AG04450 (cell line): ENCODE measurements at regions not wholly inside any gene's neighbourhood (a gene's known extent, or its start where the extent isn't known, plus 50 kb on each side); places are given as distances from the start of the nearest gene placed in this dataset.

Experiments used
- CTCF ChIA-PET: fragments of 300-600, 350-600 bp; formaldehyde crosslinking; extraction: SDS; loops from one replicate; lab custom pipeline; 2022; ENCODE audit warnings: antibody characterized with exemption, inconsistent platforms; lab: Charles Lee
- POLR2A ChIA-PET: fragments of 350-600 bp; formaldehyde crosslinking; extraction: SDS; loops from one replicate; lab custom pipeline; 2021; ENCODE audit warnings: antibody characterized with exemption, inconsistent platforms; lab: Yijun Ruan, JAX
- DNase-seq: peaks from one replicate; pipeline ENCODE4 v3.0.0-alpha.2; 2011; ENCODE audit warnings: low read depth, low spot score
- H3K27ac ChIP-seq: one replicate; pipeline ENCODE4 v1.5.1; 2012; ENCODE audit warnings: low read depth, low read length, control low read depth
- H3K27me3 ChIP-seq: one replicate; pipeline ENCODE4 v1.6.0; 2012; ENCODE audit warnings: low read length; ENCODE audit not compliant: control insufficient read depth, insufficient read depth
- H3K4me3 ChIP-seq: 2 replicates; pipeline ENCODE4 v1.5.1; 2011; ENCODE audit warnings: mild to moderate bottlenecking, low read depth, low read length, control low read depth
- H3K9me3 ChIP-seq: 2 replicates; pipeline ENCODE4 v1.5.1; 2012; ENCODE audit warnings: low read length; ENCODE audit not compliant: control insufficient read depth, insufficient read depth
- TF ChIP-seq, protein P1 (sequence below): IDR thresholded peaks from 2 replicates; pipeline ENCODE4 v1.5.1; 2011; ENCODE audit warnings: low read depth, low read length, control low read depth, inconsistent platforms

DNA sequence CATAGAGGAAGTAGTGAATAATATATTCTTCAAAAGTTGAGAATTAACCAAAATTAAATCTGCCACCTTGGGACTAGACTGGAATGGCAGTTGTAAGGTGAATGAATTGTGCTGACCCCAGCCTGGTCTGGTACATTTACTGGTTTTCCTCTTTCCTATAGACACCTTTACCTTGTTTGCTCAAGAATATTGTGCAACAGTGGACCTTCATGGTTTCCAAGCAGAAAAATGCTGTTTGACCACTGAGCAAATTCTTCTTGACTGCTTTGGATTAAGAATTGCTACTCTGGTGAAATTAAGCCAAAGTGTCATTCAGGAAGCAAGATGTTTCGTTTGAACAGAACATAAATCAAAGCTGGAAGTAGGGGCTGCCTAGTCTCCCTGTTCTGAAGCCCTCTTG, 156.6 kb upstream of the TAB2 start:
- ChIA-PET CTCF (no interaction called here), POLR2A (no interaction called here)
- no peak for DNase-seq
- TF ChIP-seq, protein P1, sequence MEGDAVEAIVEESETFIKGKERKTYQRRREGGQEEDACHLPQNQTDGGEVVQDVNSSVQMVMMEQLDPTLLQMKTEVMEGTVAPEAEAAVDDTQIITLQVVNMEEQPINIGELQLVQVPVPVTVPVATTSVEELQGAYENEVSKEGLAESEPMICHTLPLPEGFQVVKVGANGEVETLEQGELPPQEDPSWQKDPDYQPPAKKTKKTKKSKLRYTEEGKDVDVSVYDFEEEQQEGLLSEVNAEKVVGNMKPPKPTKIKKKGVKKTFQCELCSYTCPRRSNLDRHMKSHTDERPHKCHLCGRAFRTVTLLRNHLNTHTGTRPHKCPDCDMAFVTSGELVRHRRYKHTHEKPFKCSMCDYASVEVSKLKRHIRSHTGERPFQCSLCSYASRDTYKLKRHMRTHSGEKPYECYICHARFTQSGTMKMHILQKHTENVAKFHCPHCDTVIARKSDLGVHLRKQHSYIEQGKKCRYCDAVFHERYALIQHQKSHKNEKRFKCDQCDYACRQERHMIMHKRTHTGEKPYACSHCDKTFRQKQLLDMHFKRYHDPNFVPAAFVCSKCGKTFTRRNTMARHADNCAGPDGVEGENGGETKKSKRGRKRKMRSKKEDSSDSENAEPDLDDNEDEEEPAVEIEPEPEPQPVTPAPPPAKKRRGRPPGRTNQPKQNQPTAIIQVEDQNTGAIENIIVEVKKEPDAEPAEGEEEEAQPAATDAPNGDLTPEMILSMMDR = no peak
- no peak overlapping the region for H3K27ac ChIP-seq
- no peak overlapping the region for H3K4me3 ChIP-seq
- peaks cover 5% of the 10 kb centered on the region for H3K27me3 ChIP-seq
- no peaks in the 10 kb centered on the region for H3K9me3 ChIP-seq

DNA sequence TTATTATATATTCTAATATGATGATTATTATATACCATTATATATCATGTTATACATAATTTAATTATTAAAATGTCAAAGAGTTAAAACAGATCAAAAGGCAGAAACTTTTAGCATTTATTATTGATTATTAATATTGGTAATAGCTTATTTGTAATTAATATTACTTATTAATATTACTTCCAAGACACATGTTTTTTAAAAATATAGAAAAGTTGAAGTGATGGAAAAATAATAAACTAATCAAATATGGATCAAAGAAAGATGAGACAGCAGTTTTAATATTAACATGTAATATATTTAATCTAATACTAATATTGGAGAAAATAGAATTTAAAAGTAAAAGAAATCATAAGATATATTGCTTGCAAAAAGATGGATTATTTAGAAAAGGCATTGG, 154.6 kb upstream of the TAB2 start:
- DNase-seq = no peak
- Histone ChIP-seq H3K27me3 (peaks cover 5% of the 10 kb centered on the region), H3K27ac (no peak overlapping the region), H3K4me3 (no peak overlapping the region), H3K9me3 (no peaks in the 10 kb centered on the region)
- CTCF ChIA-PET = no interaction called here
- TF ChIP-seq, protein P1 = no peak
- POLR2A ChIA-PET = no interaction called here

DNA sequence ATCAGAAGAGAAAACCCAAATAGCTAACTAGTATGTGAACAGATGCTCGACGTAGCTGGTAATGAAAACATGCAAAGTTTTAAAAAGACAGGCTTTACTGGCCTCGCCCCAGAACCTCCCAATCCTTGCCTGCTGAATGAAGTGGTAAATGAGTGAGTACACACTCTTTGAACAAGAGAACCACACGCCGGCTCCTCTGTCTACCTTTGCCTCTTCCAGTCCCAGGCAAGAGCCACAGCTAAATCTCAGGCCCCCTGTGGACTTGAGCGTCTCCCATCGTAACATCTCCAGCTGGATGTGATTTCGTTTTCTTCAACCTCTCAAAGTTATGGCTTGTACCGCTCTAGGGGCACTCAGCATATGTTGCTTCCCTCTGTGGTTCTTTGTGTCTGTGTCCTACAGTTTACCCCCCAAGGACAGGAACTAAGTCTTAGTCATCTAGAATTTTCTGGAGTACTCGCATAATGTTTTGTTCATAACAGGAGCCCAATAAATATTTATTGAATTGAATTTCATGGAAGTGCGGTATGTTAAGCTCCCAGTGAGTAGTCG, 153.2 kb upstream of the TAB2 start:
- H3K27me3 ChIP-seq = peaks cover 5% of the 10 kb centered on the region
- TF ChIP-seq, protein P1 = no peak
- CTCF ChIA-PET = interaction anchor here (0.6 kb wide), 2 partner anchors 308 to 382 kb away, joined by 3 read pairs; partner anchors contain the start of gene PPIL4
- no peak overlapping the region for H3K27ac ChIP-seq
- POLR2A ChIA-PET = no interaction called here
- no peak for DNase-seq
- no peaks in the 10 kb centered on the region for H3K9me3 ChIP-seq
- no peak overlapping the region for H3K4me3 ChIP-seq

DNA sequence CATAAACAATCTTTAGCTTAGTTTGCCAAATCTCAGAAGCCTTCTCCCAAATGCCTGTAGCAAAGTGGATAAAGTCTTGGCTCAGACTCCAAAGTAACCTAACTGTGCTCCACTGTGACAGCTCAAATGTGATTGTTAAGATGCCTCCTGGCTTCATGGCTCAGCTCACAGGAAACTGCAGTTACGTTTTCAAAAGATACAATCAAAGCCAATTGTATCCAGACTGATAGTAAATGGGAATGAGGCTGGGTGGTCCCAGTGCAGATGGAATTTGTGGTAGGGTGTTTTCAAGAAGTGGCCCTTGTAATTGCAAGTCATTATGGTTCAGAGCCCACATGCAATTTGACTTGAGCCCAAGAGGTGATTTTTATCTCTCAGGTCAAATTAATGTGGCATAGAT, 151.2 kb upstream of the TAB2 start:
- Histone ChIP-seq H3K27me3 (peaks cover 15% of the 10 kb centered on the region), H3K4me3 (no peak overlapping the region), H3K27ac (no peak overlapping the region), H3K9me3 (no peaks in the 10 kb centered on the region)
- POLR2A ChIA-PET = no interaction called here
- no peak for DNase-seq
- CTCF ChIA-PET = no interaction called here
- TF ChIP-seq, protein P1 = no peak

DNA sequence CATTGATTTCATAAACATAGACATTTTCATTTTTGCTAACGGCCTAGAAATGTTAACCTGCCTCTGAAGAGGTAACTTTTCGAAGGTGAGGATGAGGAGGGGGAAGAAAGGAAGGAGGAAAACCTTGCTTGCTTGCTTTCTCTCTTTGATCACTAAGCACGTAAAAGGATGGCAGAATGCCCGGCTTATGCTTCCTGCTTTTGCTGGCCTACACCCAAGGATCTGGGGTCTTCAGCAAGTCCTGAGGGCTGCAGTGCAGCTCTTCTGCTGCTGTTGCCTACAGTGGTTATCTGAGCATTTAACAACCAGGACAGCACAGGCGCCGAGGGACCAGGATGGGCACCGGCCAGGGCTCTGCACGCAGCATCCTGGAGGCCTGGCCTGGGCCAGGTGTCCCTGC, 150.8 kb upstream of the TAB2 start:
- POLR2A ChIA-PET = no interaction called here
- no peak overlapping the region for H3K4me3 ChIP-seq
- TF ChIP-seq, protein P1 = no peak
- DNase-seq = no peak
- CTCF ChIA-PET = no interaction called here
- H3K27me3 ChIP-seq = peaks cover 12% of the 10 kb centered on the region
- no peaks in the 10 kb centered on the region for H3K9me3 ChIP-seq
- H3K27ac ChIP-seq = no peak overlapping the region
